ENCODE measurements at regions not wholly inside any gene's neighbourhood (a gene's known extent, or its start where the extent isn't known, plus 50 kb on each side); places are given as distances from the start of the nearest gene placed in this dataset.

DNA sequence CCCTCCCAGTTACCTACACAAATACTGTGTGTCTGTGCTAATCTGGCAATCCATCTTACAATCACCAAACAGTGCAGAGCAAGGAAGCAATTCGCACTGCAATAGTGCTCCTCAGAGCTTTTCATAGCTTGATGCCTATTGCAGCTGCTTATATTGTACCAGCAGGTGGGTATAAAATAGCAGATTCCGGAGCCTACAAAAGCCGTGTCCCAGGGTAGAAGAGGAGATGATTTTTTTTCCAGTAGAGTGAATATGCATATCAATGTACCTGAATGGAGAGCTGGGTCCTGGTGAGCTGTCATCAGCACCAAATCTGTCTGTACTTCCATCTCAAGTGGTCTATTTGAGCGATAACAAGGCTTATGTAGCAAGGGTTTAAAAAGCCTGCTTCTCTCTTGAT is 668.4 kb downstream of the DIAPH3 start (continued):
- TF ChIP-seq RAD21 (IDR thresholded peaks at IDR 0.05) (no peak), RXRA (IDR thresholded peaks at IDR 0.05) (no peak), EGR1 (IDR thresholded peaks at IDR 0.05; ENCODE audit: low read depth in 2 of 2) (no peak), HNF4A (conservative IDR thresholded peaks at IDR 0.05) (no peak), JUND (IDR thresholded peaks at IDR 0.05) (no peak), NR2F2 (IDR thresholded peaks at IDR 0.05) (no peak), MAX (IDR thresholded peaks at IDR 0.05) (no peak)
- TF ChIP-seq, protein P1, sequence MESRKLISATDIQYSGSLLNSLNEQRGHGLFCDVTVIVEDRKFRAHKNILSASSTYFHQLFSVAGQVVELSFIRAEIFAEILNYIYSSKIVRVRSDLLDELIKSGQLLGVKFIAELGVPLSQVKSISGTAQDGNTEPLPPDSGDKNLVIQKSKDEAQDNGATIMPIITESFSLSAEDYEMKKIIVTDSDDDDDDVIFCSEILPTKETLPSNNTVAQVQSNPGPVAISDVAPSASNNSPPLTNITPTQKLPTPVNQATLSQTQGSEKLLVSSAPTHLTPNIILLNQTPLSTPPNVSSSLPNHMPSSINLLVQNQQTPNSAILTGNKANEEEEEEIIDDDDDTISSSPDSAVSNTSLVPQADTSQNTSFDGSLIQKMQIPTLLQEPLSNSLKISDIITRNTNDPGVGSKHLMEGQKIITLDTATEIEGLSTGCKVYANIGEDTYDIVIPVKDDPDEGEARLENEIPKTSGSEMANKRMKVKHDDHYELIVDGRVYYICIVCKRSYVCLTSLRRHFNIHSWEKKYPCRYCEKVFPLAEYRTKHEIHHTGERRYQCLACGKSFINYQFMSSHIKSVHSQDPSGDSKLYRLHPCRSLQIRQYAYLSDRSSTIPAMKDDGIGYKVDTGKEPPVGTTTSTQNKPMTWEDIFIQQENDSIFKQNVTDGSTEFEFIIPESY (IDR thresholded peaks at IDR 0.05) = no peak

DNA sequence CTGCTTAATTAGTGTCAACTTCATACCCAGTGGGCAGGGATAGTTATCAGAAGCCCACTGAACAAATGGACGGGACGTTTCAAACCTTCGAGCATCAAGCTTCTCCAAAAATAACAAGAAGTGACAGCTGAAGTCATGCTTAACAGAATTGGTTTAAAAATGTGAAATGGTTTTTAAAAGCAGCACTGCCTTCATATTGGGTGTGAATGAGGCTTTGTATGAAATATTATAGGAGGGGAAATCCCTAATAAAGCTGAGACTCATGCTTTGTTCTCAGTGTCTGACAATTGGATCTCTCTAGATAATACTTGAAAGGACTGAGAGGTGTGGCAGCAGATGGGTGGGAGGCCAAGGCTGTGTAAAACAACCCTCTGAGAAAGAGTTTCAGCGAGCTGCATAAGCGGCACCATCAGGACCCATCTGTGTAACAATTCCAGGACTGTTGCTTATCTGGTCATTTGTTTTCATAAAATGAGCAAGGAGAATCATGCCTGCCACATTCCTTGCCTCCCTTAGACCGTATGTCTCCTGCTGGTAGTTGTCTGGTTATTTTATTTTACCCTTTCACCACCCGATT is 667.7 kb downstream of the DIAPH3 start:
- no peaks in the 10 kb centered on the region for H3K9me3 ChIP-seq (ENCODE audit: control insufficient read depth in 4 of 4, low read length in 3 of 4)
- H3K4me3 ChIP-seq (ENCODE audit: low read depth in 1 of 3, low read length in 3 of 3) = no peak overlapping the region
- no peak for DNase-seq (ENCODE audit: low spot score)

DNA sequence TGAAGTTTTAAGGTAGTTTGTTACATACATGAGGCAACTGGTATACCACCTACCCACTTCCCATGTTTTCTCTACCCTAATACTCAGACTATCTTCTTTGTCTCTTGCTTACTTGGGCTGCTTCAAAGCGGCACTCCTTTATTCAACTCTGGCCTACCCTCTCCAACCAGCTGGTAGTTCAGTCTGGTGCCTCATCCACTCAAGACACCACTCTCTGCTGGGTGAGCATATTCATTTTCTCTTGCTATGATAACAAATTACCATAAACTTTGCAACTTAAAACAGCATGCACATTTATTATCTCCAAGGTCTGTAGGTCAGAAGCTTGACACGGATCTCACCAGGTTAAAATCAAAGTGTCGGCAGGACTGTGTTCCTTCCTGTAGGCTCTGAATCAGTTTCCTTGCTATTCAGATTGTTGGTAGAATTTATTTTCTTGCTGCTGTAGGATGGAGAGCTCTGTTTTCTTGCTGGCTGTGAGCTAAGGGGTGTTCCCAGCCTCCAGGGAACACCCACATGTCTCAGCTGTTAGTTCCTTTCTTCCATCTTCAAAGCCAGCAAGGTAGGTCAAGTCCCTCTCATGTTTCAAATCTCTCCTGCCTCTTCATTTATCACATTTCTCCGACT is 666.0 kb downstream of the DIAPH3 start:
- Histone ChIP-seq H3K27ac (ENCODE audit: low read depth in 1 of 2, low read length in 2 of 2) (no peak overlapping the region), H3K4me3 (ENCODE audit: low read depth in 1 of 3, low read length in 3 of 3) (no peak overlapping the region), H3K4me1 (ENCODE audit: control insufficient read depth in 4 of 4, insufficient read depth in 4 of 4, low read length in 3 of 4) (no peaks in the 10 kb centered on the region), H3K9me3 (ENCODE audit: control insufficient read depth in 4 of 4, low read length in 3 of 4) (no peaks in the 10 kb centered on the region), H3K36me3 (ENCODE audit: control insufficient read depth in 4 of 4, insufficient read depth in 3 of 4, low read depth in 1 of 4, low read length in 3 of 4) (no peaks in the 10 kb centered on the region), H3K27me3 (ENCODE audit: control insufficient read depth in 4 of 4, insufficient read depth in 4 of 4, low read length in 3 of 4) (no peaks in the 10 kb centered on the region), H3K9ac (ENCODE audit: low read depth in 1 of 2, low read length in 2 of 2) (no peak overlapping the region)
- 85% methylated on average over 4 of the region's 4 CpGs for WGBS
- DNase-seq (ENCODE audit: low spot score) = no peak
- TF ChIP-seq SP1 (IDR thresholded peaks at IDR 0.05) (no peak), RAD21 (IDR thresholded peaks at IDR 0.05) (no peak), GABPA (IDR thresholded peaks at IDR 0.05 in 1 of 2, conservative IDR thresholded peaks at IDR 0.05 in 1 of 2) (no peak), HNF4G (IDR thresholded peaks at IDR 0.05) (no peak), TAF1 (conservative IDR thresholded peaks at IDR 0.05) (no peak), JUND (IDR thresholded peaks at IDR 0.05) (no peak), FOXA1 (IDR thresholded peaks at IDR 0.05) (no peak), FOXA2 (IDR thresholded peaks at IDR 0.05) (no peak), YY1 (IDR thresholded peaks at IDR 0.05) (no peak), EGR1 (IDR thresholded peaks at IDR 0.05; ENCODE audit: low read depth in 2 of 2) (no peak), HNF4A (conservative IDR thresholded peaks at IDR 0.05) (no peak), RXRA (IDR thresholded peaks at IDR 0.05) (no peak)
- TF ChIP-seq, protein P1 (IDR thresholded peaks at IDR 0.05) = no peak

More for the DNA sequence above, 667.7 kb downstream of the DIAPH3 start:
- H3K27me3 ChIP-seq (ENCODE audit: control insufficient read depth in 4 of 4, insufficient read depth in 4 of 4, low read length in 3 of 4) = no peaks in the 10 kb centered on the region
- WGBS = 77% methylated on average over 7 of the region's 7 CpGs
- no peak overlapping the region for H3K9ac ChIP-seq (ENCODE audit: low read depth in 1 of 2, low read length in 2 of 2)
- H3K4me1 ChIP-seq (ENCODE audit: control insufficient read depth in 4 of 4, insufficient read depth in 4 of 4, low read length in 3 of 4) = no peaks in the 10 kb centered on the region
- no peak overlapping the region for H3K27ac ChIP-seq (ENCODE audit: low read depth in 1 of 2, low read length in 2 of 2)
- TF ChIP-seq EGR1 (IDR thresholded peaks at IDR 0.05; ENCODE audit: low read depth in 2 of 2) (no peak), YY1 (IDR thresholded peaks at IDR 0.05) (no peak), HNF4G (IDR thresholded peaks at IDR 0.05) (no peak)
- TF ChIP-seq, protein P2, sequence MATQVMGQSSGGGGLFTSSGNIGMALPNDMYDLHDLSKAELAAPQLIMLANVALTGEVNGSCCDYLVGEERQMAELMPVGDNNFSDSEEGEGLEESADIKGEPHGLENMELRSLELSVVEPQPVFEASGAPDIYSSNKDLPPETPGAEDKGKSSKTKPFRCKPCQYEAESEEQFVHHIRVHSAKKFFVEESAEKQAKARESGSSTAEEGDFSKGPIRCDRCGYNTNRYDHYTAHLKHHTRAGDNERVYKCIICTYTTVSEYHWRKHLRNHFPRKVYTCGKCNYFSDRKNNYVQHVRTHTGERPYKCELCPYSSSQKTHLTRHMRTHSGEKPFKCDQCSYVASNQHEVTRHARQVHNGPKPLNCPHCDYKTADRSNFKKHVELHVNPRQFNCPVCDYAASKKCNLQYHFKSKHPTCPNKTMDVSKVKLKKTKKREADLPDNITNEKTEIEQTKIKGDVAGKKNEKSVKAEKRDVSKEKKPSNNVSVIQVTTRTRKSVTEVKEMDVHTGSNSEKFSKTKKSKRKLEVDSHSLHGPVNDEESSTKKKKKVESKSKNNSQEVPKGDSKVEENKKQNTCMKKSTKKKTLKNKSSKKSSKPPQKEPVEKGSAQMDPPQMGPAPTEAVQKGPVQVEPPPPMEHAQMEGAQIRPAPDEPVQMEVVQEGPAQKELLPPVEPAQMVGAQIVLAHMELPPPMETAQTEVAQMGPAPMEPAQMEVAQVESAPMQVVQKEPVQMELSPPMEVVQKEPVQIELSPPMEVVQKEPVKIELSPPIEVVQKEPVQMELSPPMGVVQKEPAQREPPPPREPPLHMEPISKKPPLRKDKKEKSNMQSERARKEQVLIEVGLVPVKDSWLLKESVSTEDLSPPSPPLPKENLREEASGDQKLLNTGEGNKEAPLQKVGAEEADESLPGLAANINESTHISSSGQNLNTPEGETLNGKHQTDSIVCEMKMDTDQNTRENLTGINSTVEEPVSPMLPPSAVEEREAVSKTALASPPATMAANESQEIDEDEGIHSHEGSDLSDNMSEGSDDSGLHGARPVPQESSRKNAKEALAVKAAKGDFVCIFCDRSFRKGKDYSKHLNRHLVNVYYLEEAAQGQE (IDR thresholded peaks at IDR 0.05) = no peak
- H3K36me3 ChIP-seq (ENCODE audit: control insufficient read depth in 4 of 4, insufficient read depth in 3 of 4, low read depth in 1 of 4, low read length in 3 of 4) = no peaks in the 10 kb centered on the region
